Esophagus muscularis mucosa (tissue), 3 donors: ENCODE measurements at regions not wholly inside any gene's neighbourhood (a gene's known extent, or its start where the extent isn't known, plus 50 kb on each side); places are given as distances from the start of the nearest gene placed in this dataset.

Source experiments
- EP300 ChIP-seq: sonication (generic); formaldehyde crosslinking; IDR thresholded peaks from one replicate; pipeline ENCODE4 v1.6.1; 2017; ENCODE audit warnings: antibody characterized with exemption
- TF ChIP-seq, protein P1 (sequence below), 3 experiments: fragments of 200-600 bp in 2 of 3; fragments of 450-650 bp in 1 of 3; sonication (generic) in 2 of 3; IDR thresholded peaks; one replicate each; pipeline ENCODE4 v1.5.1; 2017 to 2019; ENCODE audit warnings: antibody characterized with exemption in 3 of 3, mild to moderate bottlenecking in 2 of 3, moderate library complexity in 1 of 3

DNA sequence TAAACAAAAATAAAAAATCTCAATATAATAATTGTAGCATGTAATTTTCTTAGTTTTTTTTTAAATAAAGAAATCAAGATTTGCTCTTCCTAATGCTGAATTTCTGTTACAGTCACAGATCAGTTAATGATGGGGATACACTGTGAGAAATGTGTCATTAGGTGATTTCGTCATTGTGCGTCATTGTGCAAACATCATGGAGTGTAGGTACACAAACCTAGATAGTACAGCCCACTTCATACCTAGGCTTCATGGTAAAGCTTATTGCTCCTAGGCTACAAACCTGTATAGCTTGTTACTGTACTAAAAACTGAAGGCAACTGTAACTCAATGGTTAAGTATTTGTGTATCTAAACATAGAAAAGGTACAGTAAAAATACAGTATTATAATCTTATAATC is 74.4 kb upstream of the LSM8 start:
- TF ChIP-seq, protein P1, sequence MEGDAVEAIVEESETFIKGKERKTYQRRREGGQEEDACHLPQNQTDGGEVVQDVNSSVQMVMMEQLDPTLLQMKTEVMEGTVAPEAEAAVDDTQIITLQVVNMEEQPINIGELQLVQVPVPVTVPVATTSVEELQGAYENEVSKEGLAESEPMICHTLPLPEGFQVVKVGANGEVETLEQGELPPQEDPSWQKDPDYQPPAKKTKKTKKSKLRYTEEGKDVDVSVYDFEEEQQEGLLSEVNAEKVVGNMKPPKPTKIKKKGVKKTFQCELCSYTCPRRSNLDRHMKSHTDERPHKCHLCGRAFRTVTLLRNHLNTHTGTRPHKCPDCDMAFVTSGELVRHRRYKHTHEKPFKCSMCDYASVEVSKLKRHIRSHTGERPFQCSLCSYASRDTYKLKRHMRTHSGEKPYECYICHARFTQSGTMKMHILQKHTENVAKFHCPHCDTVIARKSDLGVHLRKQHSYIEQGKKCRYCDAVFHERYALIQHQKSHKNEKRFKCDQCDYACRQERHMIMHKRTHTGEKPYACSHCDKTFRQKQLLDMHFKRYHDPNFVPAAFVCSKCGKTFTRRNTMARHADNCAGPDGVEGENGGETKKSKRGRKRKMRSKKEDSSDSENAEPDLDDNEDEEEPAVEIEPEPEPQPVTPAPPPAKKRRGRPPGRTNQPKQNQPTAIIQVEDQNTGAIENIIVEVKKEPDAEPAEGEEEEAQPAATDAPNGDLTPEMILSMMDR (IDR thresholded peaks at IDR 0.05) = no peak
- TF ChIP-seq EP300 = no peak
